GM12878 (cell line): ENCODE measurements at regions not wholly inside any gene's neighbourhood (a gene's known extent, or its start where the extent isn't known, plus 50 kb on each side); places are given as distances from the start of the nearest gene placed in this dataset.

Experiments used
- BACH1 ChIP-seq: fragments of 450-650 bp; IDR thresholded peaks from 2 replicates; pipeline ENCODE4 v1.6.1; 2017; ENCODE audit warnings: mild to moderate bottlenecking, borderline replicate concordance
- CBFB ChIP-seq: IDR thresholded peaks from 2 replicates; pipeline ENCODE4 v1.6.1; 2016; ENCODE audit warnings: antibody characterized with exemption, low read depth
- CTCF ChIP-seq, 3 experiments: IDR thresholded peaks in 2 of 3; conservative IDR thresholded peaks in 1 of 3; 2 replicates each; pipeline ENCODE4 v1.5.1; 2011; ENCODE audit warnings: low read depth in 3 of 3, low read length in 3 of 3, mild to moderate bottlenecking in 3 of 3, control low read depth in 2 of 3, moderate library complexity in 2 of 3, inconsistent platforms in 1 of 3, mixed read lengths in 1 of 3; ENCODE audit not compliant: control insufficient read depth in 2 of 3, insufficient read depth in 1 of 3; ENCODE audit errors: extremely low read depth in 1 of 3
- EZH2 ChIP-seq: IDR thresholded peaks from 2 replicates; pipeline ENCODE4 v1.6.1; 2012; ENCODE audit warnings: low read depth, mild to moderate bottlenecking, control low read depth, inconsistent platforms, low read length, borderline replicate concordance; ENCODE audit not compliant: control insufficient read depth
- IRF3 ChIP-seq: fragments of 450-650 bp; IDR thresholded peaks from 2 replicates; pipeline ENCODE4 v1.6.1; 2014; ENCODE audit warnings: mild to moderate bottlenecking
- NFXL1 ChIP-seq: fragments of 450-650 bp; IDR thresholded peaks from 2 replicates; pipeline ENCODE4 v1.6.1; 2017; ENCODE audit warnings: antibody characterized with exemption, mild to moderate bottlenecking, borderline replicate concordance
- POLR2A ChIP-seq: IDR thresholded peaks from 2 replicates; pipeline ENCODE4 v1.6.1; 2011; ENCODE audit warnings: low read depth, mild to moderate bottlenecking, low read length
- RAD21 ChIP-seq: IDR thresholded peaks from 2 replicates; pipeline ENCODE4 v1.6.1; 2011; ENCODE audit warnings: mild to moderate bottlenecking, low read depth, low read length, moderate library complexity; ENCODE audit not compliant: insufficient read depth
- RFX5 ChIP-seq: IDR thresholded peaks from 2 replicates; pipeline ENCODE4 v1.6.1; 2011; ENCODE audit warnings: low read depth, low read length, improper control_type of control experiment
- SUZ12 ChIP-seq: fragments of 200-600 bp; sonication (generic); IDR thresholded peaks from one replicate; pipeline ENCODE4 v1.6.1; 2018; ENCODE audit warnings: antibody characterized with exemption, mild to moderate bottlenecking; ENCODE audit not compliant: unreplicated experiment
- TCF12 ChIP-seq: IDR thresholded peaks from 2 replicates; pipeline ENCODE4 v1.6.1; 2011; ENCODE audit warnings: low read depth, mild to moderate bottlenecking, low read length

- TF ChIP-seq CTCF (IDR thresholded peaks at IDR 0.05 in 2 of 3, conservative IDR thresholded peaks at IDR 0.05 in 1 of 3; ENCODE audit: control insufficient read depth in 2 of 3, extremely low read depth in 1 of 3, insufficient read depth in 1 of 3, low read depth in 3 of 3, low read length in 3 of 3) (no peak), CBFB (no peak), TCF12 (no peak), EZH2 (no peak), POLR2A (no peak), RFX5 (no peak), BACH1 (no peak), SUZ12 (no peak), IRF3 (no peak), NFXL1 (no peak), RAD21 (no peak)
These were observed 441.6 kb downstream of the SIPA1L2 start for GRCh38 chr1:232188318-232188717.
